Adrenal gland (tissue), 9 donors: ENCODE measurements at regions not wholly inside any gene's neighbourhood (a gene's known extent, or its start where the extent isn't known, plus 50 kb on each side); places are given as distances from the start of the nearest gene placed in this dataset.

ENCODE experiments used
- DNase-seq, 7 donors: peaks; one replicate each; pipeline ENCODE4 v3.0.0-alpha.2; 2019 to 2020
- H3K27ac ChIP-seq, 5 donors: fragments of 200-600 bp; sonication (generic) in 4 of 5; 1 replicate in 3 of 5; 2 replicates in 2 of 5; pipeline versions ENCODE4 v1.5.1 to v1.8.0; 2016 to 2020; ENCODE audit warnings: mild to moderate bottlenecking in 1 of 5
- H3K27me3 ChIP-seq: fragments of 200-600 bp; 2 replicates; pipeline ENCODE4 v1.8.0; 2021
- H3K36me3 ChIP-seq, 2 donors: fragments of 200-600 bp; replicated peaks in 1 of 2; 1 replicate in 1 of 2; 2 replicates in 1 of 2; pipeline versions ENCODE4 v1.5.1 to v1.8.0; 2018 to 2022
- H3K4me1 ChIP-seq, 2 donors: fragments of 200-600 bp; replicated peaks in 1 of 2; 1 replicate in 1 of 2; 2 replicates in 1 of 2; pipeline versions ENCODE4 v1.5.1 to v1.8.0; 2018 to 2021
- H3K4me3 ChIP-seq, 4 donors: fragments of 200-600 bp; sonication (generic) in 3 of 4; one replicate each; pipeline ENCODE4 v1.5.1; 2016 to 2018
- H3K9me3 ChIP-seq, 3 donors: fragments of 200-600 bp; sonication (generic) in 1 of 3; replicated peaks in 1 of 3; 1 replicate in 2 of 3; 2 replicates in 1 of 3; pipeline versions ENCODE4 v1.5.1 to v1.8.0; 2016 to 2021
- CTCF ChIP-seq, 6 experiments: fragments of 450-650 bp in 4 of 6; fragments of 200-600 bp in 2 of 6; sonication (generic) in 1 of 6; IDR thresholded peaks; 1 replicate in 5 of 6; 2 replicates in 1 of 6; pipeline versions ENCODE4 v1.5.1 to v1.8.0; 2016 to 2021; ENCODE audit warnings: antibody characterized with exemption in 6 of 6, mild to moderate bottlenecking in 2 of 6, moderate library complexity in 1 of 6
- POLR2A ChIP-seq, 2 donors: fragments of 450-650 bp; IDR thresholded peaks; one replicate each; pipeline ENCODE4 v1.6.1; 2017; ENCODE audit warnings: antibody characterized with exemption in 2 of 2, mild to moderate bottlenecking in 2 of 2, moderate library complexity in 1 of 2
- whole genome bisulfite sequencing, 4 donors: extraction: QIAGEN DNeasy Blood & Tissue Kit in 2 of 4; methylation state at CpG; one replicate each; pipeline versions ENCODE4 v1.1.5 to v1.1.7; 2013 to 2017; 5-methylcytosine and 5-hydroxymethylcytosine counted together
- intact Hi-C, 2 donors: fragments of 100-400 bp; cut with DNase I; formaldehyde crosslinking; loops; one replicate each; pipeline versions ENCODE4 v1.14.1 to v1.15.0; 2022 to 2023
- donor health status: healthy with polysubstance abuse.
- donor health status: Bipolar disorder and iron deficiency.
- donor health status: DM: yes; HTN: yes; CAD: no.
- donor health status: DM: no; HTN: no; CAD: no.
- donor health status: DM: no; HTN: no; CAD: no.

DNA sequence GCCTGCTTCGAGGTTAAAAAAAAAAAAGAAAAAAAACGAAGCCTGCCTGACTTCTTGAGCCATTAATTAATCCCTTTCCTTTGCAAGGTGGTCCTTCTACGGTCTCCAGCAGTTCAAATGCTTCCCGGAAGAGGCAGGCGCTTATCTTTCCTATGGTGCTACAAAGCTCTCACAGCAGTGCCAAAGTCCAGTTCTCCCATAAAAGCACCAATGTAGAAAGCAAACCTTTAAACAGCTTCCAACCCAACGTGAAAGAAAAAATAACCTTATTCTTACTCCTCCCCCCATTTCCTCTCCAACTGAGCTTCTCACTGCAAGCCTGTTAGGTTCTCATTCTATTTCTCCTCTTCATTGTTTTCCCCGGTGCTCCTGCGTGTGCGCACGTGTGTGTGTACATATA, 317.4 kb upstream of the SOX11 start:
- Histone ChIP-seq H3K36me3 (no peaks in the 10 kb centered on the region), H3K27ac (no peak overlapping the region), H3K27me3 (no peaks in the 10 kb centered on the region), H3K9me3 (no peaks in the 10 kb centered on the region), H3K4me1 (no peaks in the 10 kb centered on the region), H3K4me3 (no peak overlapping the region)
- TF ChIP-seq CTCF (IDR thresholded peaks at IDR 0.05) (no peak), POLR2A (IDR thresholded peaks at IDR 0.05) (no peak)
- intact Hi-C loops = no loop called here
- DNase-seq = no peak
- WGBS, 4 donors = 45 to 61% (median 49%) methylated on average over 10 of the region's 10 CpGs

DNA sequence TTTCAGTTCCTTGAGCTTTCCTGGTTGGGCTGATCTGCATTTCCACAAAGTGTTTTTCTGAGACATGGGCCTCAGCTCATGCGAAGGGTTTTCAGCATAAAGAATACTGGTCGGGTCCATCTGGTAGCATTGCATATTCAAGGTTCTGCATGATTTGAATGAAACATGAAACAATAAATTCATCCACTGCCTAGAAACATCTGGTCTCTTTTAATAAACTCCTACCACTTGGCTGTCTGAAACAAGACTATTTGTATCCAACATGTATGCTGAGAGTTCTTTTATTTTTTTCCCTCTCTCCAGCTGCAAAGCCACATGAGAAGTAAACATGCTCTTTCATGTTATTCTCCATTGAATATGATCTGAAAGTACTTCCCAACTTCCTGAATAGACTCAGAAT, 314.9 kb upstream of the SOX11 start:
- Histone ChIP-seq H3K27me3 (no peaks in the 10 kb centered on the region), H3K4me3 (no peak overlapping the region), H3K4me1 (no peaks in the 10 kb centered on the region), H3K36me3 (no peaks in the 10 kb centered on the region), H3K9me3 (no peaks in the 10 kb centered on the region), H3K27ac (no peak overlapping the region)
- intact Hi-C loops = no loop called here
- 81 to 88% (median 83%) methylated on average over 2 of the region's 2 CpGs for WGBS, 4 donors
- no peak for DNase-seq
- no peak for TF ChIP-seq POLR2A (IDR thresholded peaks at IDR 0.05)
- TF ChIP-seq CTCF (IDR thresholded peaks at IDR 0.05) = no peak

GRCh38 chr2:5379811-5380210, 312.4 kb upstream of the SOX11 start:
- TF ChIP-seq POLR2A (IDR thresholded peaks at IDR 0.05) = no peak
- Histone ChIP-seq H3K27ac (no peak overlapping the region), H3K9me3 (no peaks in the 10 kb centered on the region), H3K27me3 (no peaks in the 10 kb centered on the region), H3K4me3 (no peak overlapping the region), H3K4me1 (no peaks in the 10 kb centered on the region), H3K36me3 (no peaks in the 10 kb centered on the region)
- no peak for DNase-seq
- 57 to 71% (median 68%) methylated on average over 1 of the region's 1 CpG for WGBS, 4 donors
- intact Hi-C loops = no loop called here

DNA sequence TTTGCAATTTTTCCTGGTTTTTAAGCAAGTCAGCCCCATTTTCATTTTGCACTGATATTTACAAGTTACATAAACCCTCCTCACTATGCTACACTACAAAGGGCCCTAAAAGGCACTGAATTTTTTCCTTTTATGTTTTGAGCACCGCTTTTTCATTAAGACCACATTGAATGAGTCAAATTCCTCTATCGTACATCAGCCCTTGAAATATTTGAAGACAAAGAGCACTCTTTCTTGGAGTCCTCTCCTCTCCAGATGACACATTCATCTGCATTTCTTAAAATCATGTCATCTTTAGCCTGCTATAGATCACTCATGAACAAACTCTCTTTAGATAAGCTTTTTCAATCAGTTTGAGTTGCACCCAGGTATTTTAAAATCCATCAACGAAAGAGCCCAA, 306.6 kb upstream of the SOX11 start:
- no peaks in the 10 kb centered on the region for H3K4me1 ChIP-seq
- H3K27ac ChIP-seq = no peak overlapping the region
- no peaks in the 10 kb centered on the region for H3K27me3 ChIP-seq
- DNase-seq = no peak
- H3K9me3 ChIP-seq = no peaks in the 10 kb centered on the region
- no peak for TF ChIP-seq POLR2A (IDR thresholded peaks at IDR 0.05)
- no peak for TF ChIP-seq CTCF (IDR thresholded peaks at IDR 0.05)
- H3K36me3 ChIP-seq = no peaks in the 10 kb centered on the region
- no peak overlapping the region for H3K4me3 ChIP-seq
- 82 to 88% (median 85%) methylated on average over 3 of the region's 3 CpGs for WGBS, 4 donors
- intact Hi-C loops = no loop called here

GRCh38 chr2:5387406-5387805, 304.8 kb upstream of the SOX11 start:
- Histone ChIP-seq H3K36me3 (no peaks in the 10 kb centered on the region), H3K27ac (no peak overlapping the region), H3K27me3 (no peaks in the 10 kb centered on the region), H3K4me3 (no peak overlapping the region), H3K4me1 (no peaks in the 10 kb centered on the region), H3K9me3 (no peaks in the 10 kb centered on the region)
- TF ChIP-seq POLR2A (IDR thresholded peaks at IDR 0.05) = no peak
- no peak for TF ChIP-seq CTCF (IDR thresholded peaks at IDR 0.05)
- DNase-seq = no peak
- WGBS, 4 donors = 72 to 80% (median 75%) methylated on average over 2 of the region's 2 CpGs
- intact Hi-C loops = no loop called here
